ENCODE measurements at regions not wholly inside any gene's neighbourhood (a gene's known extent, or its start where the extent isn't known, plus 50 kb on each side); places are given as distances from the start of the nearest gene placed in this dataset.

GRCh38 chr17:71376933-71377332 is 743.9 kb upstream of the SOX9 start:
- no peak for DNase-seq

GRCh38 chr17:71378036-71378435 is 742.8 kb upstream of the SOX9 start:
- DNase-seq, result no peak

- DNase-seq, result no peak
These were observed 742.1 kb upstream of the SOX9 start for GRCh38 chr17:71378741-71379140.

GRCh38 chr17:71379512-71379911 is 741.3 kb upstream of the SOX9 start:
- DNase-seq, result no peak

GRCh38 chr17:71380535-71380934 is 740.3 kb upstream of the SOX9 start:
- no peak for DNase-seq

- DNase-seq, result no peak
These were observed 739.9 kb upstream of the SOX9 start for GRCh38 chr17:71380936-71381335.

GRCh38 chr17:71383091-71383490 is 737.7 kb upstream of the SOX9 start:
- no peak for DNase-seq

GRCh38 chr17:71387456-71387855 is 733.4 kb upstream of the SOX9 start:
- DNase-seq, result no peak

GRCh38 chr17:71392715-71393567 is 727.9 kb upstream of the SOX9 start:
- DNase-seq, result no peak

- no peak for DNase-seq
These were observed 724.9 kb upstream of the SOX9 start for GRCh38 chr17:71395901-71396300.

GRCh38 chr17:71396711-71397110 is 724.1 kb upstream of the SOX9 start:
- DNase-seq, result no peak

GRCh38 chr17:71398025-71398424 is 722.8 kb upstream of the SOX9 start:
- DNase-seq, result no peak

- no peak for DNase-seq
These were observed 722.0 kb upstream of the SOX9 start for GRCh38 chr17:71398800-71399219.

GRCh38 chr17:71399221-71399620 is 721.6 kb upstream of the SOX9 start:
- no peak for DNase-seq

GRCh38 chr17:71399649-71400048 is 721.2 kb upstream of the SOX9 start:
- DNase-seq, result no peak

GRCh38 chr17:71402007-71402406 is 718.8 kb upstream of the SOX9 start:
- DNase-seq, result no peak

- no peak for DNase-seq
These were observed 718.1 kb upstream of the SOX9 start for GRCh38 chr17:71402661-71403141.

GRCh38 chr17:71405101-71405500 is 715.7 kb upstream of the SOX9 start:
- no peak for DNase-seq

- no peak for DNase-seq
These were observed 712.8 kb upstream of the SOX9 start for GRCh38 chr17:71407981-71408380.

- no peak for DNase-seq
These were observed 711.7 kb upstream of the SOX9 start for GRCh38 chr17:71409137-71409536.

GRCh38 chr17:71409712-71410111 is 711.1 kb upstream of the SOX9 start:
- no peak for DNase-seq

- no peak for DNase-seq
These were observed 708.0 kb upstream of the SOX9 start for GRCh38 chr17:71412803-71413202.

- no peak for DNase-seq
These were observed 706.9 kb upstream of the SOX9 start for GRCh38 chr17:71413935-71414334.

- DNase-seq, result no peak
These were observed 703.7 kb upstream of the SOX9 start for GRCh38 chr17:71417142-71417541.

- DNase-seq, result no peak
These were observed 697.9 kb upstream of the SOX9 start for GRCh38 chr17:71422968-71423367.
